ENCODE measurements at regions not wholly inside any gene's neighbourhood (a gene's known extent, or its start where the extent isn't known, plus 50 kb on each side); places are given as distances from the start of the nearest gene placed in this dataset.
A peak's percentile ranks its signal among the peaks of the same experiment; 100 is the strongest.

- TF ChIP-seq PRDM15 (CRISPR knock-in tag; IDR thresholded peaks at IDR 0.05) (no peak), SIX5 (IDR thresholded peaks at IDR 0.05; ENCODE audit: low read depth, low read length, severe bottlenecking) (no peak), RELA (IDR thresholded peaks at IDR 0.05; ENCODE audit: borderline replicate concordance, partially characterized antibody) (peak; percentile 50), EED (IDR thresholded peaks at IDR 0.05; ENCODE audit: low read depth) (0 out of 2 replicates have a peak, but pooled peaks have one; percentile 3), PKNOX1 (IDR thresholded peaks at IDR 0.05) (peak; percentile 58), EP300 (IDR thresholded peaks at IDR 0.05; ENCODE audit: borderline replicate concordance in 1 of 2, control insufficient read depth in 1 of 2, low read depth in 2 of 2, low read length in 2 of 2) (0 out of 4 replicates have a peak, but pooled peaks of 1 of the 2 experiments have one; percentile 13), REST (IDR thresholded peaks at IDR 0.05; ENCODE audit: low read depth, low read length) (no peak), JUNB (IDR thresholded peaks at IDR 0.05) (no peak), NR2C2 (IDR thresholded peaks at IDR 0.05; ENCODE audit: borderline replicate concordance, control insufficient read depth, insufficient read length, low read depth) (no peak), POLR2AphosphoS5 (IDR thresholded peaks at IDR 0.05; ENCODE audit: low read length) (peak; percentile 66), SPI1 (IDR thresholded peaks at IDR 0.05; ENCODE audit: borderline replicate concordance, insufficient read depth, low read depth, low read length) (no peak), IRF4 (IDR thresholded peaks at IDR 0.05; ENCODE audit: low read depth, low read length) (no peak), USF2 (IDR thresholded peaks at IDR 0.05; ENCODE audit: borderline replicate concordance, low read depth, low read length) (no peak), MLLT1 (IDR thresholded peaks at IDR 0.05) (peak; percentile 40; the same call in 1 of the 2 replicates), CREM (IDR thresholded peaks at IDR 0.05; ENCODE audit: low read depth) (no peak), MEF2B (IDR thresholded peaks at IDR 0.05; ENCODE audit: partially characterized antibody, poor library complexity, severe bottlenecking) (peak; percentile 66), TAF1 (IDR thresholded peaks at IDR 0.05; ENCODE audit: borderline replicate concordance, low read depth, low read length) (no peak)
These were observed 80.0 kb downstream of the NDUFS5 start (continued) for GRCh38 chr1:39105841-39106765.

All from GM12878 (cell line).